Keratinocyte (primary cell): ENCODE measurements at regions not wholly inside any gene's neighbourhood (a gene's known extent, or its start where the extent isn't known, plus 50 kb on each side); places are given as distances from the start of the nearest gene placed in this dataset.

Experiments
- DNase-seq: peaks from one replicate; pipeline ENCODE4 v3.0.0-alpha.2; 2011; ENCODE audit warnings: low read depth, missing footprints, low spot score
- FAIRE-seq: peaks from 2 replicates; lab custom pipeline; 2011; peaks lifted over from hg19 to GRCh38; lab: Jason Lieb, UNC
- H2AFZ ChIP-seq: 2 replicates; pipeline ENCODE4 v1.6.0; 2012; ENCODE audit warnings: low read length, control low read depth, inconsistent platforms; ENCODE audit not compliant: control insufficient read depth
- H3K27ac ChIP-seq: 2 replicates; pipeline ENCODE4 v1.5.1; 2011; ENCODE audit warnings: low read length; ENCODE audit not compliant: control insufficient read depth, insufficient read depth
- H3K27me3 ChIP-seq: 3 replicates; pipeline ENCODE4 v1.6.0; 2011; ENCODE audit warnings: low read length; ENCODE audit not compliant: control insufficient read depth, insufficient read depth; ENCODE audit errors: extremely low read depth
- H3K36me3 ChIP-seq, 2 experiments: 2 replicates in 1 of 2; 3 replicates in 1 of 2; pipeline ENCODE4 v1.5.1; 2011; ENCODE audit warnings: low read length in 2 of 2, mild to moderate bottlenecking in 1 of 2; ENCODE audit not compliant: control insufficient read depth in 2 of 2, insufficient read depth in 2 of 2; ENCODE audit errors: extremely low read depth in 1 of 2
- H3K4me1 ChIP-seq: 3 replicates; pipeline ENCODE4 v1.5.1; 2011; ENCODE audit warnings: low read length; ENCODE audit not compliant: control insufficient read depth, insufficient read depth; ENCODE audit errors: extremely low read depth
- H3K4me2 ChIP-seq: 3 replicates; pipeline ENCODE4 v1.6.0; 2011; ENCODE audit warnings: low read depth, low read length; ENCODE audit not compliant: control insufficient read depth, insufficient read depth; ENCODE audit errors: extremely low read depth
- H3K4me3 ChIP-seq, 3 experiments: fragments of 200-600 bp in 1 of 3; sonication (generic) in 1 of 3; 2 replicates in 2 of 3; 3 replicates in 1 of 3; pipeline ENCODE4 v1.5.1; 2011 to 2016; ENCODE audit warnings: low read length in 3 of 3, mild to moderate bottlenecking in 3 of 3, control low read depth in 2 of 3, inconsistent platforms in 1 of 3, low read depth in 1 of 3, mixed read lengths in 1 of 3, mixed run types in 1 of 3, moderate library complexity in 1 of 3; ENCODE audit not compliant: control insufficient read depth in 2 of 3, insufficient read depth in 2 of 3; ENCODE audit errors: extremely low read depth in 1 of 3
- H3K79me2 ChIP-seq: 2 replicates; pipeline ENCODE4 v1.6.0; 2012; ENCODE audit warnings: low read length; ENCODE audit not compliant: control insufficient read depth, insufficient read depth
- H3K9ac ChIP-seq: 3 replicates; pipeline ENCODE4 v1.6.0; 2011; ENCODE audit warnings: low read length; ENCODE audit not compliant: control insufficient read depth, insufficient read depth; ENCODE audit errors: extremely low read depth
- H3K9me1 ChIP-seq: 3 replicates; pipeline ENCODE4 v1.6.0; 2011; ENCODE audit warnings: low read length; ENCODE audit not compliant: control insufficient read depth, insufficient read depth; ENCODE audit errors: extremely low read depth
- H3K9me3 ChIP-seq: 2 replicates; pipeline ENCODE4 v1.5.1; 2012; ENCODE audit warnings: low read depth, low read length; ENCODE audit not compliant: control insufficient read depth
- H4K20me1 ChIP-seq: 3 replicates; pipeline ENCODE4 v1.6.0; 2011; ENCODE audit warnings: low read length; ENCODE audit not compliant: control insufficient read depth, insufficient read depth; ENCODE audit errors: extremely low read depth
- CTCF ChIP-seq, 3 experiments: IDR thresholded peaks in 1 of 3; conservative IDR thresholded peaks in 1 of 3; optimal IDR thresholded peaks in 1 of 3; 2 replicates in 2 of 3; 3 replicates in 1 of 3; pipeline versions ENCODE3 to v1.5.1; 2011; ENCODE audit warnings: low read length in 3 of 3, mild to moderate bottlenecking in 3 of 3, moderate library complexity in 2 of 3, control low read depth in 1 of 3, inconsistent platforms in 1 of 3; ENCODE audit not compliant: insufficient read depth in 2 of 3; ENCODE audit errors: extremely low read depth in 1 of 3
- EZH2 ChIP-seq: IDR thresholded peaks from one replicate; pipeline ENCODE4 v1.6.1; 2012; ENCODE audit warnings: inconsistent platforms, mild to moderate bottlenecking, low read length, moderate library complexity
- dilution Hi-C: fragments of 300-500 bp; cut with MboI; formaldehyde crosslinking; loops from one replicate; pipeline ENCODE4 v1.7.0; 2020; ENCODE audit warnings: low sequenced_read_pairs; ENCODE audit not compliant: extremely low pct_ligation_motif_present

- DNase-seq (no peak), FAIRE-seq (no peak)
- dilution Hi-C loops, result no loop called here
- no peak overlapping the region for H3K9ac ChIP-seq
- H4K20me1 ChIP-seq, result no peaks in the 10 kb centered on the region
- TF ChIP-seq EZH2, result no peak
- no peak for TF ChIP-seq CTCF (optimal IDR thresholded peaks at IDR 0.05 in 1 of 3, IDR thresholded peaks at IDR 0.05 in 1 of 3, conservative IDR thresholded peaks at IDR 0.05 in 1 of 3; ENCODE audit: extremely low read depth in 1 of 3, insufficient read depth in 2 of 3, low read length in 3 of 3)
- peaks cover 0 to 1% of the 10 kb centered on the region in 2 experiments for H3K36me3 ChIP-seq
- H3K4me3 ChIP-seq, result no peak overlapping the region
- no peaks in the 10 kb centered on the region for H3K27me3 ChIP-seq
- H3K9me3 ChIP-seq, result no peaks in the 10 kb centered on the region
- H3K4me2 ChIP-seq, result no peak overlapping the region
- no peaks in the 10 kb centered on the region for H3K9me1 ChIP-seq
- no peak overlapping the region for H3K27ac ChIP-seq
- no peaks in the 10 kb centered on the region for H3K79me2 ChIP-seq
- H3K4me1 ChIP-seq, result peaks cover 6% of the 10 kb centered on the region
- H2AFZ ChIP-seq, result no peak overlapping the region
These were observed 327.3 kb upstream of the THBS1 start for GRCh38 chr15:39253552-39253951.

- Histone ChIP-seq H3K79me2 (no peaks in the 10 kb centered on the region), H3K4me3 (no peak overlapping the region), H4K20me1 (no peaks in the 10 kb centered on the region), H3K27me3 (no peaks in the 10 kb centered on the region), H3K4me2 (no peak overlapping the region), H3K36me3 (peaks cover 0 to 1% of the 10 kb centered on the region in 2 experiments), H3K9me3 (no peaks in the 10 kb centered on the region), H3K4me1 (peaks cover 6% of the 10 kb centered on the region), H3K9me1 (no peaks in the 10 kb centered on the region), H2AFZ (no peak overlapping the region), H3K27ac (no peak overlapping the region), H3K9ac (no peak overlapping the region)
- dilution Hi-C loops, result no loop called here
- FAIRE-seq (no peak), DNase-seq (no peak)
- no peak for TF ChIP-seq EZH2
- TF ChIP-seq CTCF (optimal IDR thresholded peaks at IDR 0.05 in 1 of 3, IDR thresholded peaks at IDR 0.05 in 1 of 3, conservative IDR thresholded peaks at IDR 0.05 in 1 of 3; ENCODE audit: extremely low read depth in 1 of 3, insufficient read depth in 2 of 3, low read length in 3 of 3), result no peak
These were observed 326.7 kb upstream of the THBS1 start for GRCh38 chr15:39254181-39254580.
